SK-N-SH treated with all-trans-retinoic acid at 6 μM for 48 hours (cell line): ENCODE measurements at regions not wholly inside any gene's neighbourhood (a gene's known extent, or its start where the extent isn't known, plus 50 kb on each side); places are given as distances from the start of the nearest gene placed in this dataset.

Source experiments
- ARNTL ChIP-seq: fragments of 450-650 bp; formaldehyde crosslinking; IDR thresholded peaks from 2 replicates; pipeline ENCODE4 v1.5.0; 2020; ENCODE audit warnings: low read depth, mild to moderate bottlenecking, moderate library complexity, borderline replicate concordance
- CSDC2 ChIP-seq: fragments of 250-450 bp; sonication (Bioruptor Pico); IDR thresholded peaks from 2 replicates; pipeline ENCODE4 v1.5.0; 2020; ENCODE audit warnings: mild to moderate bottlenecking, moderate library complexity
- GLIS3 ChIP-seq: fragments of 250-450 bp; sonication (Bioruptor Pico); IDR thresholded peaks from 2 replicates; pipeline ENCODE4 v1.5.0; 2020; ENCODE audit warnings: mild to moderate bottlenecking, moderate library complexity
- ISL1 ChIP-seq: fragments of 250-450 bp; sonication (Bioruptor Pico); IDR thresholded peaks from 2 replicates; pipeline ENCODE4 v2.1.2; 2022; ENCODE audit warnings: mild to moderate bottlenecking, moderate library complexity
- RARB ChIP-seq: fragments of 250-450 bp; sonication (Bioruptor Pico); IDR thresholded peaks from 2 replicates; pipeline ENCODE4 v1.8.0; 2021; ENCODE audit warnings: mild to moderate bottlenecking, moderate library complexity
- SNAI2 ChIP-seq: fragments of 250-450 bp; sonication (Bioruptor Pico); IDR thresholded peaks from 2 replicates; pipeline ENCODE4 v1.5.0; 2020; ENCODE audit warnings: mild to moderate bottlenecking, moderate library complexity
- TOX ChIP-seq: fragments of 250-450 bp; sonication (Bioruptor Pico); IDR thresholded peaks from 2 replicates; pipeline ENCODE4 v1.8.0; 2021; ENCODE audit warnings: mild to moderate bottlenecking, moderate library complexity, borderline replicate concordance
- ZFP3 ChIP-seq: fragments of 250-450 bp; sonication (Bioruptor Pico); IDR thresholded peaks from 2 replicates; pipeline ENCODE4 v1.5.0; 2020; ENCODE audit warnings: mild to moderate bottlenecking, moderate library complexity
- ZFP30 ChIP-seq: fragments of 450-650 bp; formaldehyde crosslinking; IDR thresholded peaks from 2 replicates; pipeline ENCODE4 v1.5.0; 2022; ENCODE audit warnings: mild to moderate bottlenecking, moderate library complexity
- ZNF565 ChIP-seq: fragments of 450-650 bp; formaldehyde crosslinking; conservative IDR thresholded peaks from 2 replicates; pipeline ENCODE4 v1.5.0; 2020; ENCODE audit warnings: low read depth, mild to moderate bottlenecking, moderate library complexity
- ZNF70 ChIP-seq: fragments of 450-650 bp; formaldehyde crosslinking; IDR thresholded peaks from 2 replicates; pipeline ENCODE4 v1.5.0; 2020; ENCODE audit warnings: mild to moderate bottlenecking, moderate library complexity
- ZNF8 ChIP-seq: fragments of 450-650 bp; formaldehyde crosslinking; IDR thresholded peaks from 2 replicates; pipeline ENCODE4 v1.5.0; 2020; ENCODE audit warnings: mild to moderate bottlenecking, moderate library complexity
- TF ChIP-seq, protein P1 (sequence below): fragments of 250-450 bp; sonication (Bioruptor Pico); IDR thresholded peaks from 2 replicates; pipeline ENCODE4 v1.5.1; 2020; ENCODE audit warnings: low read depth, mild to moderate bottlenecking, moderate library complexity

DNA sequence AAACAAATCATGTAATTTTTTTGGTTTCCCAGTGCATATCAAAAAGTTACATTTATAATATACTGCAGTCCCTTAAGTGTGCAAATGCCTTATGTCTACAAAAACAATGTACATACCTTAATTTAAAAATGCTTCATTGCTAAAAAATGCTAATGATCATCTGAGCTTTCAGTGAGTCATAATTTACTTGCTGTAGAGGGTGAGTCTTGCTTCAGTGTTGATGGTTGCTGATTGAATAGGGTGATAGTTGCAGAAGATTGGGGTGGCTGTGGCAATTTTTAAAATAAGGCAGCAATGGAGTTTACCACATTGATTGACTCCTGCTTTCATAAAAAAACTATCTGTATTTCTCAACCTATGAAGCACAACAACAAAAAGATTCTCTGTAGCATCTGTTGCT lies 613.9 kb downstream of the TBC1D4 start:
- TF ChIP-seq ZNF8 (CRISPR knock-in tag), result no peak
- no peak for TF ChIP-seq TOX
- no peak for TF ChIP-seq ZFP30
- TF ChIP-seq ARNTL (CRISPR knock-in tag), result no peak
- no peak for TF ChIP-seq RARB (CRISPR knock-in tag)
- TF ChIP-seq ZNF565, result no peak
- no peak for TF ChIP-seq ZFP3 (CRISPR knock-in tag)
- no peak for TF ChIP-seq SNAI2 (CRISPR knock-in tag)
- TF ChIP-seq ZNF70 (CRISPR knock-in tag), result no peak
- TF ChIP-seq, protein P1, sequence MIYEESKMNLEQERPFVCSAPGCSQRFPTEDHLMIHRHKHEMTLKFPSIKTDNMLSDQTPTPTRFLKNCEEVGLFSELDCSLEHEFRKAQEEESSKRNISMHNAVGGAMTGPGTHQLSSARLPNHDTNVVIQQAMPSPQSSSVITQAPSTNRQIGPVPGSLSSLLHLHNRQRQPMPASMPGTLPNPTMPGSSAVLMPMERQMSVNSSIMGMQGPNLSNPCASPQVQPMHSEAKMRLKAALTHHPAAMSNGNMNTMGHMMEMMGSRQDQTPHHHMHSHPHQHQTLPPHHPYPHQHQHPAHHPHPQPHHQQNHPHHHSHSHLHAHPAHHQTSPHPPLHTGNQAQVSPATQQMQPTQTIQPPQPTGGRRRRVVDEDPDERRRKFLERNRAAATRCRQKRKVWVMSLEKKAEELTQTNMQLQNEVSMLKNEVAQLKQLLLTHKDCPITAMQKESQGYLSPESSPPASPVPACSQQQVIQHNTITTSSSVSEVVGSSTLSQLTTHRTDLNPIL (CRISPR knock-in tag), result no peak
- TF ChIP-seq GLIS3 (CRISPR knock-in tag), result no peak
- TF ChIP-seq CSDC2, result no peak
- TF ChIP-seq ISL1, result no peak
